ENCODE measurements at regions not wholly inside any gene's neighbourhood (a gene's known extent, or its start where the extent isn't known, plus 50 kb on each side); places are given as distances from the start of the nearest gene placed in this dataset.
A peak's percentile ranks its signal among the peaks of the same experiment; 100 is the strongest.

DNA sequence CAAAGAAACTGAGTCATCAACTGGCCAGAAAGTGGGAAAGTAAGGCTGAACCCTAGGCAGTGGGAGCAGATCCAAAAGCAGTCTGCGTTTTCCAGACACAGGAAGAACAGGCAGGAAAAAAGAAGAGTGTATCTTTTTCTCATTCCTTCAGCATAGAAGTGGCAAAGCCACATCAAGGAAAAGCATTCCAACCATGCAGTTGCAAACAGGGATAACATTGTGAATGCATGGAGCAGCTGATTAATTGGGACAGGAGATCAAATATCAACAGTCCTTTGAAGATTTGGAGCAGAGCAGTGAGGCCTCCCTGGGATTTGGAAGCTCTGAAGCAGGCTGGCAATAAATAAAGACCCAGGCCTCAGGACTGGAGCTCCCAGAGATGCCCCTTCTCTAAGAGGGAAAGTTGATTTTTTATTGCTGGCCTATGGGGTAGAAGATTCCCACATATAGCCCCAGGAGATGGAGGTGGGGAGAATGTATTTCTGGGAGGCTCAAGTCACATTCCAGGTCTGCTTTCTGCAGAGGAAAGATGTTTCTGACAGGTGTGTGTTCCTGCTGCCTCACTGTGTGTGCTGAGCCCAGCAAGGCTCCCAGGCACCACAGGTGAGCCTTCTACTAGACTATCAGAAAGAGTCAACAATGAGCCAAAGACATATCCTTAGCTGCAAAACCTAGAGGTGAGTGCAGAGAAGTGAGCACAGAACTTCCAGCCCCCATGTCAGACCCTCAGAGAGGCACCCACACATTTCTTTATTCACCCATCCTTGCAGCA is 222.5 kb downstream of the RAB28 start:
- no peak overlapping the region for H3K4me3 ChIP-seq (ENCODE audit: low read depth, low read length)
- TF ChIP-seq, protein P1, sequence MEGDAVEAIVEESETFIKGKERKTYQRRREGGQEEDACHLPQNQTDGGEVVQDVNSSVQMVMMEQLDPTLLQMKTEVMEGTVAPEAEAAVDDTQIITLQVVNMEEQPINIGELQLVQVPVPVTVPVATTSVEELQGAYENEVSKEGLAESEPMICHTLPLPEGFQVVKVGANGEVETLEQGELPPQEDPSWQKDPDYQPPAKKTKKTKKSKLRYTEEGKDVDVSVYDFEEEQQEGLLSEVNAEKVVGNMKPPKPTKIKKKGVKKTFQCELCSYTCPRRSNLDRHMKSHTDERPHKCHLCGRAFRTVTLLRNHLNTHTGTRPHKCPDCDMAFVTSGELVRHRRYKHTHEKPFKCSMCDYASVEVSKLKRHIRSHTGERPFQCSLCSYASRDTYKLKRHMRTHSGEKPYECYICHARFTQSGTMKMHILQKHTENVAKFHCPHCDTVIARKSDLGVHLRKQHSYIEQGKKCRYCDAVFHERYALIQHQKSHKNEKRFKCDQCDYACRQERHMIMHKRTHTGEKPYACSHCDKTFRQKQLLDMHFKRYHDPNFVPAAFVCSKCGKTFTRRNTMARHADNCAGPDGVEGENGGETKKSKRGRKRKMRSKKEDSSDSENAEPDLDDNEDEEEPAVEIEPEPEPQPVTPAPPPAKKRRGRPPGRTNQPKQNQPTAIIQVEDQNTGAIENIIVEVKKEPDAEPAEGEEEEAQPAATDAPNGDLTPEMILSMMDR (IDR thresholded peaks at IDR 0.05; ENCODE audit: insufficient read depth, low read length) = no peak
- no peak for DNase-seq (ENCODE audit: low read depth)

DNA sequence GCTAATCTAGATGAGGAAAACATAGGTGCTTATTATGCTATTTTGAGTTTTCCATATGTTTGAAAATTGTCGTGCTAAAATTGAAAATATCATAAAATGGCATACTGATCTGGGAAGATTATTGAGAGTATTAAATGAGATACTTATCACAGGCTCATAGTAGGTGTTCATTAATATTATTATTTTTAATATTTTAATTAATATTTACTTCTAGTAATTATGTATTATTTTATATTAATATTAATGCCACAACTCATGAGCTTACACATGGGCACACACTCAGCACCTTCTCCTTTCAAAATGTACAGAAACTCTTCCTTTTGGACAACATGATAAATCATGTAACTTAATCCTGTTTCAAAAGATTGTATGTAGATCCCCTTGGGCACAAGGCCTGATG is 223.6 kb downstream of the RAB28 start:
- no peak for DNase-seq (ENCODE audit: low read depth)
- no peak overlapping the region for H3K4me3 ChIP-seq (ENCODE audit: low read depth, low read length)
- TF ChIP-seq, protein P1 (IDR thresholded peaks at IDR 0.05; ENCODE audit: insufficient read depth, low read length) = no peak

DNA sequence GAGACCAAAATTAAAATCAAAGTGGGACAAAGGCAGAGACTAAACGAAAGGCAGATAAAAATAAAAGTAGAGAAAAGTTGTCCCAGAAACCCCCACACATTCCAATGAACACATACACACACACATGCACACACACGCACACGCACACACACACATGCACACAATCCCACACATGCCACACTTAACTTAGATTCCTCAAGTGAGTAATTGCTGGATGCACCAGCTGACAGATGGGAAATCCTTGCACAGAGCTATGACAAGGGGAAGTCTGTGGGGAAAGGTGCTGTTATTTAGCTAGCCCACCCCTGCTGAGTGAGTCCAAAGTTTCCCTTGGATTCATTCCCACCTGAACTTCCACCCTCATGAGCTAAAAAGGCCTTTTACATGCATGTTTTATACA is 233.9 kb downstream of the RAB28 start:
- TF ChIP-seq, protein P1 (IDR thresholded peaks at IDR 0.05; ENCODE audit: insufficient read depth, low read length) = no peak
- no peak overlapping the region for H3K4me3 ChIP-seq (ENCODE audit: low read depth, low read length)
- no peak for DNase-seq (ENCODE audit: low read depth)

DNA sequence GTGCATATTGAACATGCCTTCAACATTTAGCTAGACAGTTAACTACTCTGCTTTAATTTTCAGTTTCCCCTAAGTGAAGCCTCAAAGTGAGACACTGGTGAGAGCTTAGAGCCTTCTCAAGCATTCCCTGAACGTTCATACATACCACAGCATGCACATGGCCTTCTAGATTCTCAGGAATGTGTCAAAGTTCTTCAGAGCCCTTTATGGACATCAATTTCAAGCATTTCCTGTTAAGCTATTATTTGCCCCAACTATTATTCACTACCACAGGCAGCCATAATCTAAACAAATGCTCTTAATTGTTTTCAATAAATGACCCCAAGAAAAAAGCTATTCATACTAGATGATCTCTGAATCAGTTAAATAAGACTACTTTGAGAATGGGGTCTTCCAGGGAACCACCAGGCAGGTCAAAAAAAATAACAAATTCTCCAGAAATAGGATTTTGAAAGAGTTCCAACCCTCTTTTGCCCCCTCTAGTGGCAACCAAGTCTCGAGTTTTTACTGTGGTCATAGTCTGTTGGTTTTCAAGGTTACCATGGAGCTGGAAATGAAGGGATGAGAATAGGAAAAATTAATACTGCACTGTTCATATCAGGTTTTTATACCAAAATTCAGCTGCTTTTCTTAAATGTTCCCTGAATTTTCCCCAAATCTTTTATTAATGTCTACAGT is 235.4 kb downstream of the RAB28 start:
- TF ChIP-seq, protein P1 (IDR thresholded peaks at IDR 0.05; ENCODE audit: insufficient read depth, low read length) = peak; percentile 23
- H3K4me3 ChIP-seq (ENCODE audit: low read depth, low read length) = no peak overlapping the region
- peak; percentile 1 for DNase-seq (ENCODE audit: low read depth)

DNA sequence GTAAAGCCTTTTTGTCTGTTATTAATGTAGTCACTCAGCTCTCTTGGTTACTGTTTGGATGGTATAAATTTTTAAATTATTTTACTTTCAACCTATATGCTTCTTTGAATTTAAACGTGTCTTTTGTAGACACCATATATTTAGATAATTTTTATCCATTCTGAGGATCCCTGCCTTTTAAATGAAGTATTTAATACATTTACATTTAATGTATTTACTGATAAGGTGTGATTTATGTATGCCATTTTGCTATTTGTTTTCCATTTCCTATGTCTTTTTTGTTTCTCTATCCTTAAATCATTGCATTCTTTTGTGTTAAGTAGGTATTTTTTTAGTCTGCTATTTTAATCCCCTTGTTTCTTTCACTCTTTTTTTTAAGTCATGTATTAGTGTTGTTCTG is 238.0 kb downstream of the RAB28 start:
- TF ChIP-seq, protein P1 (IDR thresholded peaks at IDR 0.05; ENCODE audit: insufficient read depth, low read length) = no peak
- no peak overlapping the region for H3K4me3 ChIP-seq (ENCODE audit: low read depth, low read length)
- no peak for DNase-seq (ENCODE audit: low read depth)

DNA sequence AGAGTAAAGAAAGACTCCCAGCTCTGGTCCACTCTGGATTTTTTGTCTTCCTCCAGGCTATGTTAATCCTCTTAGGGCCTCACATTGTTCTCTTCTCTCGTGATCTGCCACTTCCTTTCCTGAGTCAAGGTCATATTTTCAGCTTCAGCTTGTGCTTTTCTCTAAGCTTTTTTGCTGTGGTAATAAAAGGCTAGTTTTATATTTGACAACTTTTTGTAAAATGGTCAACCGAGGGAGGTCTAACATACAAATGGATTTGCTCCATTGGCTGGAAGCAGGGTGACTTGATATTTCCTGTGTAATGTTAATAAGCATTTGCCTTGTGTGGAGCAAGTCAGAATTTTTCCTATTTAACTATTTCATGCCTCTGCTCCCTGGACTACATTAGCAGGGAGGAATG is 239.7 kb downstream of the RAB28 start:
- DNase-seq (ENCODE audit: low read depth) = no peak
- no peak overlapping the region for H3K4me3 ChIP-seq (ENCODE audit: low read depth, low read length)
- TF ChIP-seq, protein P1 (IDR thresholded peaks at IDR 0.05; ENCODE audit: insufficient read depth, low read length) = no peak
